GM13976 (cell line): ENCODE measurements at regions not wholly inside any gene's neighbourhood (a gene's known extent, or its start where the extent isn't known, plus 50 kb on each side); places are given as distances from the start of the nearest gene placed in this dataset.
"Not testable (repeated sequence)": the region's sequence is repeated elsewhere in the genome, so short reads cannot be mapped to it uniquely, and the experiment has no call there.

Experiments
- DNase-seq: peaks from one replicate; pipeline ENCODE4 v3.0.0; 2012; ENCODE audit warnings: low spot score
- in situ Hi-C: fragments of 300-500 bp; cut with MboI; formaldehyde crosslinking; loops from one replicate; pipeline ENCODE4 v1.12.0; 2022; ENCODE audit warnings: low sequenced_read_pairs, mixed read lengths, inconsistent platforms; ENCODE audit not compliant: unreplicated experiment
- TF ChIP-seq, protein P1 (sequence below): IDR thresholded peaks from 2 replicates; pipeline ENCODE4 v1.5.1; 2012; ENCODE audit warnings: borderline replicate concordance, mild to moderate bottlenecking; ENCODE audit not compliant: insufficient read depth; ENCODE audit errors: extremely low read depth, missing control alignments, control extremely low read depth

DNA sequence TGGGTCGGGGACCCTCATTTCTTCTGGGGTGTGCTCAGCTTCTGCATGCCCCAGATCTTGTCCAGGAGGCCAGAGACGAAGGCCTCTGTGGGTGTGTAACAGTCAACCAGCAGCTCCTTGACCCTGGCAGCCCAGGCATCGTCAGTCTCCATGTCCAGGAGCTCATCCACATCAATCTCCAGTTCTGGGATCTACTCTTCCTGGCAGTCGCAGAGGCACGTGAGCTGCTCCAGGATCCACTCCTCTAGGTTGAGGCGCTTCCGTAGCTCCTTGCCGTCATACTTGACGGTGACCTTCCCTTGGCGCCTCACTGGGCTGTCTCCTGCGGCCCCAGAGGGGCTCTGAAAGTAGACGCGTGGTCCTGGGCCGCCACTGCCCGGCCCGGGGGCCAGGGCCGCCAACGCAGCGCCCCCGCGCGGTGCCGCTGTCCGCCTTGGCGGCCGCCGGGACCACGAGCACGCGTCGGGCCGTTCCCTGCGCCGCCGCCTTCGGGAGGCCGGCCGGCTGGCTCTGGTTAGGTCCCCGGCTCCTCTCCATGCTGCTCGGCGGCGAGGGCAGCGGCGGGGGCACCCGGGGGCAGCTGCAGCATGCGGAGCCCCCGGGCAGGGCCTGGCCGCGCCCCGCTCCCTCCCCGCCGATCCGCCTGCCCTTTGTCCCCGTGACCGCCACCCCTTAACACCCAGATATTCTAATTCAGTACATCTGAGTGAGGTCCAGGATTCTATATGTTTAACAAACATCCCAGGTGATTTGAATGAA is 170.5 kb downstream of the SEPTIN7 start:
- TF ChIP-seq, protein P1, sequence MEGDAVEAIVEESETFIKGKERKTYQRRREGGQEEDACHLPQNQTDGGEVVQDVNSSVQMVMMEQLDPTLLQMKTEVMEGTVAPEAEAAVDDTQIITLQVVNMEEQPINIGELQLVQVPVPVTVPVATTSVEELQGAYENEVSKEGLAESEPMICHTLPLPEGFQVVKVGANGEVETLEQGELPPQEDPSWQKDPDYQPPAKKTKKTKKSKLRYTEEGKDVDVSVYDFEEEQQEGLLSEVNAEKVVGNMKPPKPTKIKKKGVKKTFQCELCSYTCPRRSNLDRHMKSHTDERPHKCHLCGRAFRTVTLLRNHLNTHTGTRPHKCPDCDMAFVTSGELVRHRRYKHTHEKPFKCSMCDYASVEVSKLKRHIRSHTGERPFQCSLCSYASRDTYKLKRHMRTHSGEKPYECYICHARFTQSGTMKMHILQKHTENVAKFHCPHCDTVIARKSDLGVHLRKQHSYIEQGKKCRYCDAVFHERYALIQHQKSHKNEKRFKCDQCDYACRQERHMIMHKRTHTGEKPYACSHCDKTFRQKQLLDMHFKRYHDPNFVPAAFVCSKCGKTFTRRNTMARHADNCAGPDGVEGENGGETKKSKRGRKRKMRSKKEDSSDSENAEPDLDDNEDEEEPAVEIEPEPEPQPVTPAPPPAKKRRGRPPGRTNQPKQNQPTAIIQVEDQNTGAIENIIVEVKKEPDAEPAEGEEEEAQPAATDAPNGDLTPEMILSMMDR, result peak; percentile 30
- in situ Hi-C loops, result loop anchor here (10.0 kb wide), 2 partner anchors 57 to 267 kb away; no protein-coding TSS in a partner anchor
- DNase-seq, result peak; percentile 54

DNA sequence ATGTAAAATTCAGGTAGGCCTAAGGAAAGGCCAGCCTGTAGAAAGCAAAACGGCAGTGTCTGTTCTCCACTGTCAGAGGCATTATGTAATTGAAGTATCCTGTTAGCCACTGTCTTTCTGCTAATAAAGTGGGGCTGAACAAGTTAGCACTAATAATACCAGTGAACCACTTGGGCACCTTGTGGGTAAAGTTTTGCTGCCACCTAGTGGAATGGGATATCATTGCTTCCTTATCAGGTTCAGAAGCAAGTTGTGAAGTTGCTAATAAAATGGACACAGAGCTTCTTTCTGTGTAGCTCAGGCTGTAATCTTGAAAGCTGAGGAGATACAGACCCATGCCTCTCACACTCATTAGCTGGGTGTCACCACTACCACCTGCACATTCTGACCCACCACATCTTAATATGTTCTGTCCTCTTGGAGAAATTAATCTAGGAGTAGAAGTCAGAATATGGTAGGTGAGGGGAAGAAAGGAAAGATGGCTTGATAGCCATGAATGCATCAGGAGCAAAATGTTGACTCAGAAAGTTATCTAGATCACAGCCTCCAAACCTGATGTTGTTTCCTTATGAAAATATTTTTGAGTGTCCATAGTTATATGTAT is 175.1 kb downstream of the SEPTIN7 start:
- in situ Hi-C loops, result loop anchor here (10.0 kb wide), 2 partner anchors 61 to 271 kb away; no protein-coding TSS in a partner anchor
- DNase-seq, result peak; percentile 59
- TF ChIP-seq, protein P1, result peak; percentile 73

DNA sequence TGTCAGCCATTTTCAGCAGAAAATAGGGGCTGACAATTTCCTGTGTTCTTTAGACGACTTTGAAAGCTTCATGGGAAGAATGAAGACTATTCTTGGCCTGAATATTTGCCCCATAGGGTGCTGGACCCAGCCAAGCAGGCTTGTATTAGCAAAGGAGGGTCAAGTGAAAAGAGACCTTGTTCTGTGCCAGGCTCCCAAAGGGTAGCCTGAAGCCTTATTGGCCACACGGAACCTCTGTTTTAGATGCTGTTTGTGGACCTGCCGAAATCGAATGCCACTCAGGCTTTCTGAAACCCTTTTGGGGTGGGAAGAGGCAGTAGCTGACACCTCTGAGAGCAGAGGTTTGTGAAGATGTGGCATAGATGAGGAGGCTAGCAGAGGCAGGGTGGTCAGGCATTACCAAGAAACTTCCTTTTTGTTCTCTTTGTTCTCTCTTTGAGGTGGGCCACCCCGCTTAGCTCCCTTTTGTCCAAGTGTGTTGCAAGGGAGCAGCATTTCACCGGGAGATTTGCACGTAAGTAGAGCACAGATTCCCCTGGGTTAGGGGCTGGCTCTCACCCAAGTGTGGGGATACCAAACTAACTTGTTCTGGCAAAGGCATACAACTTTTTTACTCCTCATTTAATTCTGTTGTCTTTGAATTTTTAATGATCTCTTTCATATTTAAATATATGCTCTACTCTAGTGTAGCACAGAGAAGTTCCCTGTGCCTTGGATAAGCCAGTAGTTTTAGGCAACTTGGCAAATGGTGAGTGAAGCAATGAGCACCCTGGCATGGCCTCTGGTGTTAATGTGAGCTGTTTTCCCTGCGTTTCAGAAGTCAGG is 174.0 kb upstream of the EEPD1 start:
- in situ Hi-C loops, result loop anchor here (10.0 kb wide), 2 partner anchors 64 to 274 kb away; no protein-coding TSS in a partner anchor
- not testable (repeated sequence) for DNase-seq

DNA sequence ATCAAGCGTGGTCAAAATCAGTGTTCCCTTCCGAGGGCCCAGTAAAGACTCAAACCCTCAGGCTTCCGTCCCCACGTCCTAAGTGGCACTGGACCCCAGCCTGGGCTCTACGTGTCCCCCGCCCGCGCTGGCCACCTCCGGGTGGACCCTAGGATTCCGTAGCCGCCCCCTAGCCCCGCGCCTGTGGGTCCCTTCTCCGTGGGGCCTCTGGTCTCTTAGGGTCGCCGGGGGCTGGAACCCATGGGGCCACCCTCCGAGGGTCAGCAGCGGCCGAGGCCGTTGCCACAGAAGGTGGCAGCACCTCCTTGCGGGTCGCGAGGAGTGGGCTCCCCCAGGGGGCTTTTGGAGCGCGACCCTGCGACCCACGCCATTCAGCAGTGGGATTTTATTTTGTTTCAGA is 170.5 kb upstream of the EEPD1 start:
- DNase-seq, result no peak
- in situ Hi-C loops, result no loop called here
- TF ChIP-seq, protein P1, result no peak

DNA sequence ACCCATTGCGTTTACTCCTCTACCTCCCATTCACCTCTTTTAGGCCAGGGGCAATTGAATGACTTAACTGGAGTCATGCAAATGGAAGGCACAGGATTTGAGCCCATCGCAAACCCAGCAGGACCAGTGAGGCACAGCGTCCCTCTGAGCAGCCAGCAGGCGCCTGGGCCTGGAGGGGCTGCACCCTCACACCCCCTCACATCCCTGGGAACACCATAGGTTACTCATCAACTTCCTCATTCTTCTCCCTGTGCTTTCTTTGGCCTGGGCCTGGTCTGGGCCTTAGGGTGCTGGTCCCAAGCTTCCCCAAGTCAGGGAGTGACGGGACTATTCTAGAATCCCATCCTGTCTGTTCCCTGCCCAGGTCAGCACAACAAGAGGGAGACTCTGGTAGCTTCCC is 169.4 kb upstream of the EEPD1 start:
- in situ Hi-C loops, result no loop called here
- TF ChIP-seq, protein P1, result no peak
- no peak for DNase-seq

DNA sequence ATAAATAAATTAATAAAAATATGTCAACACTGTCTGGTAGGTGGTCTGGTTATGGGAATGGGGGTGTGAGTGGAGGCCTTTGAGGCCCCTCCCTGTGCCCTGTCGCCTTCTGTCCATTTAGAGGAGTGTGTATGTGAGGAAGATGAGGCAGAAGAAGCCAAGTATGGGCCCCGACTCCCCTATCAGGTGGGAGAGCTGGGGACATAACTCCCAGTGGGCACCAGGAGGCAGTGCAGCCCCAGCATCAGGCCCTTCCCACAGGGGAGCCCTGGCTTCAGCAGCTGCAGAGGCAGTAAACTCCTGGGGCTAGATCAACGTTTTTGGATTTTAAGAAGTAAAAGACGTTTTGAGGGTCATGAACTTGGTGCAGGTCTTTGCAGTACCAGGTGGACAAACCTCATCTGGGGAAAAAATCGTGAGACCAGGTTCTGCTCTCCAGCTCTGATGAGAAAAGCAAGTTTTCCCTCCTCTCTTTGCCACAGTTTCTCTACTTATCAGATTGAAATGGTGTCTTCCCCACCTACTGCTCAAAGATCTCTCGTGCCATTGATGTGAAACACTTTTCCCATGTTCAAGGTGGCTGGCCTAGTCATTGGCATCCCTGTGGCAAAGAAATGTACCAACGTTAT is 167.8 kb upstream of the EEPD1 start:
- in situ Hi-C loops, result no loop called here
- TF ChIP-seq, protein P1, result peak; percentile 82
- DNase-seq, result peak; percentile 84
